ENCODE measurements at regions not wholly inside any gene's neighbourhood (a gene's known extent, or its start where the extent isn't known, plus 50 kb on each side); places are given as distances from the start of the nearest gene placed in this dataset.

DNA sequence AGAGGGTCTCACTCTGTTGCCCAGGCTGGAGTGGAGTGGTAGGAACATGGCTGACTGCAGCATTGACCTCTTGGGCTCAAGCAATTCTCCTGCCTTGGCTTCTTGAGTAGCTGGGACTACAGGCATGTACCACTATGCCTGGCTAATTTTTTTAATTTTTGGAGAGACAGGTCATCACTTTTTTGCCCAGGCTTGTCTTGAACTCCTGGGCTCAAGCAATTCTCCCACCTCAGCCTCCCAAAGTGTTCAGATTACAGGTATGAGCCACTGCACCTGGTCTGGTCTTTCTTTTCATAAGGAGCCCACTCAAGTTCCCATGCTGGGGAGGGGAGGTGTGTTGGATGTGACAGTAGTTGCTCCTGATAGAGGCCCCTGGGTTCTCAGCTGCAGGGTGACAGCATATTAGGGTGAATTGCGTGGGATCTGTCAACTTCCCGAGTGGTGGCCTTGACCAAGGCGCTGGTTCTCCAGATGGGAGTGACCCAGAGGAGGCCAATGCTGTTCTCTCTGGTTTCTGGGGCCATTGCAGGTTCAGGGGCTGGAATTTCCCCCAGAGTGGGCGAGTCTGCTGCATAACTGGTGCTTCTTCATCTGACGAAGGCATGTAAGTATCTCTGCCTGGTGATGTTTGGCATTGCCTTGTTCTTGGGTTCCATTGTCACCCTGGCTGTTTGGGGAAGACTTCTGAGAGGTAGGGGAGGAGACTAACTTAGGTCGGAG is 52.4 kb upstream of the ESRRB start:
- TF ChIP-seq, protein P1, sequence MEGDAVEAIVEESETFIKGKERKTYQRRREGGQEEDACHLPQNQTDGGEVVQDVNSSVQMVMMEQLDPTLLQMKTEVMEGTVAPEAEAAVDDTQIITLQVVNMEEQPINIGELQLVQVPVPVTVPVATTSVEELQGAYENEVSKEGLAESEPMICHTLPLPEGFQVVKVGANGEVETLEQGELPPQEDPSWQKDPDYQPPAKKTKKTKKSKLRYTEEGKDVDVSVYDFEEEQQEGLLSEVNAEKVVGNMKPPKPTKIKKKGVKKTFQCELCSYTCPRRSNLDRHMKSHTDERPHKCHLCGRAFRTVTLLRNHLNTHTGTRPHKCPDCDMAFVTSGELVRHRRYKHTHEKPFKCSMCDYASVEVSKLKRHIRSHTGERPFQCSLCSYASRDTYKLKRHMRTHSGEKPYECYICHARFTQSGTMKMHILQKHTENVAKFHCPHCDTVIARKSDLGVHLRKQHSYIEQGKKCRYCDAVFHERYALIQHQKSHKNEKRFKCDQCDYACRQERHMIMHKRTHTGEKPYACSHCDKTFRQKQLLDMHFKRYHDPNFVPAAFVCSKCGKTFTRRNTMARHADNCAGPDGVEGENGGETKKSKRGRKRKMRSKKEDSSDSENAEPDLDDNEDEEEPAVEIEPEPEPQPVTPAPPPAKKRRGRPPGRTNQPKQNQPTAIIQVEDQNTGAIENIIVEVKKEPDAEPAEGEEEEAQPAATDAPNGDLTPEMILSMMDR (IDR thresholded peaks at IDR 0.05; ENCODE audit: low read length, missing control alignments), result no peak
- H3K4me3 ChIP-seq (replicated peaks; ENCODE audit: low read depth, low read length), result no peak overlapping the region
- DNase-seq (ENCODE audit: low read depth), result no peak

DNA sequence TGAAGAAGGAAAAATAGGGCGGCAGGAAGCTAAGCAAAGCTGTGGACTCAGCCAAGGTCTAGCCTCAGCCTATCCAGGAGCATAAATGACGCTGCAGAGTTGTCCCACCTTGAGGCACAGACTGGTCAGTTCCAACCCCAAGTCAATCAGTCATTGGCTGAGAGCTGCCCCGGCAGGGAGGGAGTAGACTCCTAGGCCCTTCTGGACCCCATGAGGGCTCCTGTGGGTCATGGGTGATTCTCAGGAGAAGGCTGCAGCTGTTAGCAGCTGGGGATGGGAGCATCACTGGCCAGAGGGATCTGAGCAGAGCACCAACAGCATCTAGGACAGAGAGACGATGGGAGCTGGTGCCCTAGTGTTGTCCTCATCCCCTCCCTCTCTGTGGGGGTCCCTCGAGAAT is 51.8 kb upstream of the ESRRB start:
- TF ChIP-seq, protein P1 (IDR thresholded peaks at IDR 0.05; ENCODE audit: low read length, missing control alignments), result no peak
- no peak overlapping the region for H3K4me3 ChIP-seq (replicated peaks; ENCODE audit: low read depth, low read length)
- DNase-seq (ENCODE audit: low read depth), result no peak

Measured in fibroblast of pulmonary artery (primary cell).